Cardiac muscle cell (in vitro differentiated cells and primary cell): ENCODE measurements at regions not wholly inside any gene's neighbourhood (a gene's known extent, or its start where the extent isn't known, plus 50 kb on each side); places are given as distances from the start of the nearest gene placed in this dataset.

Experiments
- DNase-seq, 2 donors: peaks; one replicate each; pipeline versions ENCODE4 v3.0.0 to v3.0.0-alpha.2; 2010 to 2017; ENCODE audit warnings: low read depth in 1 of 2, low spot score in 1 of 2
- H3K27ac ChIP-seq: fragments of 200-600 bp; sonication (generic); 2 replicates; pipeline ENCODE4 v1.5.1; 2016
- H3K27me3 ChIP-seq: fragments of 200-600 bp; sonication (generic); 2 replicates; pipeline ENCODE4 v1.6.0; 2016; ENCODE audit warnings: control low read depth
- H3K36me3 ChIP-seq: fragments of 200-600 bp; sonication (generic); 2 replicates; pipeline ENCODE4 v1.5.1; 2016; ENCODE audit warnings: control low read depth
- H3K4me1 ChIP-seq: fragments of 200-600 bp; sonication (generic); 2 replicates; pipeline ENCODE4 v1.8.1; 2017; ENCODE audit warnings: low read depth, mild to moderate bottlenecking, mixed run types
- H3K4me3 ChIP-seq: fragments of 200-600 bp; sonication (generic); 2 replicates; pipeline ENCODE4 v1.5.1; 2016; ENCODE audit warnings: mild to moderate bottlenecking
- H3K9me3 ChIP-seq: fragments of 200-600 bp; sonication (generic); 2 replicates; pipeline ENCODE4 v1.5.1; 2017; ENCODE audit warnings: low read depth, mild to moderate bottlenecking, control low read depth
- TF ChIP-seq, protein P1 (sequence below): IDR thresholded peaks from 2 replicates; pipeline ENCODE4 v1.5.1; 2012; ENCODE audit warnings: low read depth, mild to moderate bottlenecking, low read length

DNA sequence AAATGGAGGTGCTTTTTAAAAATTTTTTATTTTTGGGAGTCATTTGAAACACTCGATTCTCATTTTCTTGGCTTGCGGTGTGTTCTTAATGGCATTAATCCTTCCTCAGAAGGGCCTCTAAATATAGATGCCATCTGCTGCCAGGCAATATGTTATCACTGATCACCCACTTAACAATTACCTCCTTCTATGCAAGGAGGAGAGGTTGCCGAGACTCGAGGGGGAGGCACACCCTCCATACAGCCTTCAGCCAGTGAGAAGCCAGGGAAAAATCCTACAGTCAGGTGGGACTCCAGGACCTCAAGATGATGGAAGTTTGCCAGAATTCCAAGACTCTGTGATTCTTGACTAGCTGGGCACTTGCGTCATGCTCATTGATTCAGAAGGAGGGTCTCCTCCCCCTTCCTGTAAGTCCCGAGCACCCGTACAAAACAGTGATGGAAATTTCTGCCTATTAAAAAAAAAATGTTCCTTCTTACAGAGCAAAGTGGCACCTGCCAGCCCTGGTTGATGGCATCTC, 574.5 kb downstream of the TYW1 start:
- Histone ChIP-seq H3K9me3 (no peaks in the 10 kb centered on the region), H3K27ac (no peak overlapping the region), H3K4me3 (no peak overlapping the region), H3K4me1 (no peaks in the 10 kb centered on the region), H3K27me3 (no peaks in the 10 kb centered on the region), H3K36me3 (no peaks in the 10 kb centered on the region)
- DNase-seq: no peak
- TF ChIP-seq, protein P1, sequence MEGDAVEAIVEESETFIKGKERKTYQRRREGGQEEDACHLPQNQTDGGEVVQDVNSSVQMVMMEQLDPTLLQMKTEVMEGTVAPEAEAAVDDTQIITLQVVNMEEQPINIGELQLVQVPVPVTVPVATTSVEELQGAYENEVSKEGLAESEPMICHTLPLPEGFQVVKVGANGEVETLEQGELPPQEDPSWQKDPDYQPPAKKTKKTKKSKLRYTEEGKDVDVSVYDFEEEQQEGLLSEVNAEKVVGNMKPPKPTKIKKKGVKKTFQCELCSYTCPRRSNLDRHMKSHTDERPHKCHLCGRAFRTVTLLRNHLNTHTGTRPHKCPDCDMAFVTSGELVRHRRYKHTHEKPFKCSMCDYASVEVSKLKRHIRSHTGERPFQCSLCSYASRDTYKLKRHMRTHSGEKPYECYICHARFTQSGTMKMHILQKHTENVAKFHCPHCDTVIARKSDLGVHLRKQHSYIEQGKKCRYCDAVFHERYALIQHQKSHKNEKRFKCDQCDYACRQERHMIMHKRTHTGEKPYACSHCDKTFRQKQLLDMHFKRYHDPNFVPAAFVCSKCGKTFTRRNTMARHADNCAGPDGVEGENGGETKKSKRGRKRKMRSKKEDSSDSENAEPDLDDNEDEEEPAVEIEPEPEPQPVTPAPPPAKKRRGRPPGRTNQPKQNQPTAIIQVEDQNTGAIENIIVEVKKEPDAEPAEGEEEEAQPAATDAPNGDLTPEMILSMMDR: no peak

DNA sequence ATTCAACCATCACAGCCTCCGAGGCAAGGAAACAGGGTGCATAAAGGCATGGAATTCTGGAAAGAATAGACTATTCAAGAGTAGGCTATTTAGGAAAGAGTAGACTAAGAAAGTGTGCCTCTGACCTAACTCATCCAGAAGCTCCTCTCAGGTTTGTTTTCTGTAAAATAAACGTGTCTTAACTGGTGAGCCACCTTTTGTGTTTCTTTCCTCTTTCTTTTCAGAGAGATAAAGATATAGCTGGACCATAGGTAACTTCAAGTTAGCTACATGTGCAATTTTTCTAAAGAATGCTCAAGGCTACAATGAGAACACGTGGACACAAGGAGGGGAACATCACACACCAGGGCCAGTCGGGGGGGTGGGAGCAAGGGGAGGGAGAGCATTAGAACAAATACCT, 577.0 kb downstream of the TYW1 start:
- no peak overlapping the region for H3K4me3 ChIP-seq
- no peak for DNase-seq
- no peaks in the 10 kb centered on the region for H3K9me3 ChIP-seq
- TF ChIP-seq, protein P1: no peak
- no peaks in the 10 kb centered on the region for H3K36me3 ChIP-seq
- no peaks in the 10 kb centered on the region for H3K4me1 ChIP-seq
- H3K27me3 ChIP-seq: no peaks in the 10 kb centered on the region
- H3K27ac ChIP-seq: no peak overlapping the region

DNA sequence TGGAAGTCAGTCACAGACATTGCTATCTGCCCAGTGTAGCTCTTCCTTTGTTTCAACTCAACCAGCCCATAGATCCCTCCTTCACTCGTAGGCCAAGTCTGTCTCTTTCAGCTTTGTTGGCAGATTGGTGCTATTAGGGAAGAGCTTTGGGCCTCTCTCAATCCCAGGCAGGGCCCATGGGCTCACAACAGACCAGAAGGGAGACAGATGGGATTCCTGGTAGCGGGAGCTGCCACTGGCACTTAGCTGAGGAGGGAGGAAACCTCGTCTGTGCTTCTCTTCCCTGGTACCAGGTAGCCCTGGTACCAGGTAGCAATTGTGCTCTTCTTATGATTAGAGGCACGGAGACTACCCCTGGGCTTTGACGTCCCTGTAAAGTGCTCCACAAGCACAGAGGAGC, 592.0 kb downstream of the TYW1 start:
- H3K9me3 ChIP-seq: no peaks in the 10 kb centered on the region
- no peak overlapping the region for H3K4me3 ChIP-seq
- no peaks in the 10 kb centered on the region for H3K36me3 ChIP-seq
- no peak for DNase-seq
- H3K27me3 ChIP-seq: no peaks in the 10 kb centered on the region
- no peaks in the 10 kb centered on the region for H3K4me1 ChIP-seq
- TF ChIP-seq, protein P1: no peak
- no peak overlapping the region for H3K27ac ChIP-seq

DNA sequence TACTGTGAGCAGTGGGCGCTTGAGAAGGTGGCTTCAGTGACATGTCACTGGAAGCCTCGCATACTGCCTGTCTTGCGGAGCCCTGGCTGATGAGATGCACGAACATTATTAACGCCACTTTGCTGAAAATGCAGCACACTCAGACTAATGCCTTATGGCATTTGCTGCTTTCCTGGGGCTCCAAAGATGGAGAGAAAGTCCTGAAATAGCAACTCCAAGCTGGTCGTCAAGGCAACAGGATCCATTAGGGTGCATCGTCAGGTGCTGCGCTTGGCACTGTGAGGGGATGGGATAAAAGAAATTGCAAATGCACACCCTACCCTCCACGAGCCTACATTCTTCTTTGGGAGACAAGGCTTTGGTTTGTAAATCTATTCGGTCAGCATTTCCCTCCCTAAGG, 592.5 kb downstream of the TYW1 start:
- Histone ChIP-seq H3K27ac (no peak overlapping the region), H3K4me1 (no peaks in the 10 kb centered on the region), H3K36me3 (no peaks in the 10 kb centered on the region), H3K27me3 (no peaks in the 10 kb centered on the region), H3K4me3 (no peak overlapping the region), H3K9me3 (no peaks in the 10 kb centered on the region)
- TF ChIP-seq, protein P1: no peak
- DNase-seq: no peak

DNA sequence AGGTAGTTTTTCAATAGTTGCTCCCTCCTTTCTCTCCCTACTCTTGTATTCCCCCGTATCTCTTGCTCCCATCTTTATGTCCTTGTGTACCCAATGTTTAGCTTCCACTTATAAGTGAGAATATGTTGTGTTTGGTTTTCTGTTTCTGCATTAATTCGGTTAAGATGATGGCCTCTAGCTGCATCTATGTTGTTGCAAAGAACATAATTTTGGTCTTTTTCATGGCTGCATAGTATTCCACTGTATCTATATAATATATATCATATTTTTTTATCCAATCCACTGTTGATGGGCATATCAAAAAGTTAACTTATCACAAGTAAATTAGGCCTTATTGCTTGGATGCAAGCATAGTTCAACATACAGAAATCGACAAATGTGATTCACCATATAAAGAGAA, 594.0 kb downstream of the TYW1 start:
- Histone ChIP-seq H3K27me3 (peaks cover 3% of the 10 kb centered on the region), H3K4me3 (no peak overlapping the region), H3K27ac (no peak overlapping the region), H3K9me3 (no peaks in the 10 kb centered on the region), H3K36me3 (no peaks in the 10 kb centered on the region), H3K4me1 (no peaks in the 10 kb centered on the region)
- DNase-seq: no peak
- TF ChIP-seq, protein P1: no peak

DNA sequence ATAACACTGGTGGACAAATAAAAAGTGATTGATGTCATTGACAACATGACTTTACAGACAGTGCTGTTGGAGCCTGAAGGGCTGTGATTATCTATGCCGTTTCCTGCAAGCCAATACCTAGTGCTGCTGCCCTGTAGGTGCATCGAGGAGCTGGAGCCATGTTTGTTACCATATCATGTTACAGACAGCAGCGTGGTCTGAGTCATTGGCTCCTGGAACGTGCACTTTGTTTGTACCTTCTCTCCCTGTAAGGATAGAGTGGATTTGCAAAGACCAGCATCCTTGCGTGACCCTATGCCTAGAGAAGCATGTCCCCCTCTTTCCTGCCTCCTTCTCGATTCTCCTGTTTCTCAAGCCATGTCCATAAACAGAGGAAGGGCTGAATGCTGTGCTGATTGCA, 597.2 kb downstream of the TYW1 start:
- Histone ChIP-seq H3K4me1 (no peaks in the 10 kb centered on the region), H3K4me3 (no peak overlapping the region), H3K9me3 (no peaks in the 10 kb centered on the region), H3K27ac (no peak overlapping the region), H3K27me3 (peaks cover 3% of the 10 kb centered on the region), H3K36me3 (no peaks in the 10 kb centered on the region)
- no peak for DNase-seq
- TF ChIP-seq, protein P1: no peak
